Testis (tissue), 2 donors: ENCODE measurements at regions not wholly inside any gene's neighbourhood (a gene's known extent, or its start where the extent isn't known, plus 50 kb on each side); places are given as distances from the start of the nearest gene placed in this dataset.

ENCODE experiments used
- DNase-seq: peaks from one replicate; pipeline ENCODE4 v3.0.0-alpha.2; 2019
- H3K27ac ChIP-seq, 2 donors: fragments of 200-600 bp; sonication (generic); one replicate each; pipeline ENCODE4 v1.5.1; 2019
- H3K27me3 ChIP-seq: fragments of 200-600 bp; sonication (generic); one replicate; pipeline ENCODE4 v1.5.1; 2019
- H3K36me3 ChIP-seq: fragments of 200-600 bp; sonication (generic); one replicate; pipeline ENCODE4 v1.5.1; 2017; ENCODE audit warnings: low read depth; ENCODE audit errors: missing control alignments
- H3K4me1 ChIP-seq: fragments of 200-600 bp; sonication (generic); one replicate; pipeline ENCODE4 v1.5.1; 2019
- H3K4me3 ChIP-seq, 2 donors: fragments of 200-600 bp; sonication (generic); one replicate each; pipeline ENCODE4 v1.5.1; 2017 to 2019
- H3K9me3 ChIP-seq: fragments of 200-600 bp; sonication (generic); one replicate; pipeline ENCODE4 v1.5.1; 2017
- POLR2A ChIP-seq: fragments of 450-650 bp; IDR thresholded peaks from one replicate; pipeline ENCODE4 v1.6.1; 2017; ENCODE audit warnings: antibody characterized with exemption, mild to moderate bottlenecking, moderate library complexity
- WGBS, 2 donors: methylation state at CpG; one replicate each; pipeline ENCODE4 v1.1.5; 2018; 5-methylcytosine and 5-hydroxymethylcytosine counted together
- intact Hi-C: fragments of 100-400 bp; cut with DNase I; formaldehyde crosslinking; loops from one replicate; pipeline ENCODE4 v1.15.1; 2023; ENCODE audit warnings: low total_unique reads
- TF ChIP-seq, protein P1 (sequence below), 3 experiments: fragments of 450-650 bp in 2 of 3; fragments of 200-600 bp in 1 of 3; sonication (generic) in 1 of 3; IDR thresholded peaks; one replicate each; pipeline ENCODE4 v1.5.1; 2016 to 2019; ENCODE audit warnings: antibody characterized with exemption in 3 of 3, mild to moderate bottlenecking in 2 of 3, moderate library complexity in 1 of 3

DNA sequence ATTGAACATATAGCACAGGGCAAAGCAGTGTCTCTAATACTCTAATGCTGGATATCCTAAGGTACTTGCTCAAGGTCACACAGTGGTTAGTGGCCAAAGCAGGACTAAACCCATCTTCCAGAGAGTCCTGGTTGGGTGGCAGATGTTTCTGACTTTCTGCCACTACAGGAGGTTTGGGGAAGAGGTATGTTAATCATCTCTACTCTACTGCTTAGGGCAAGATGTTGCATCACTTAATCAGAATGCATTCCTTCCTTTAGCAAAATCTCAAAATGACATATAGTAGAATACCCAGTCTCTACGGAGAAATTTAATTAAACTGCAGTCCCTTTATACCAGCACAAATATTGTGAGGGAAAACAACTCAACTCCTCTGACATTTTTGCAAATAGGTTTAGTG, 190.7 kb upstream of the FAM241A start:
- Histone ChIP-seq H3K27ac (no peak overlapping the region), H3K36me3 (no peaks in the 10 kb centered on the region), H3K4me3 (no peak overlapping the region), H3K27me3 (no peaks in the 10 kb centered on the region), H3K4me1 (no peaks in the 10 kb centered on the region), H3K9me3 (no peaks in the 10 kb centered on the region)
- TF ChIP-seq, protein P1, sequence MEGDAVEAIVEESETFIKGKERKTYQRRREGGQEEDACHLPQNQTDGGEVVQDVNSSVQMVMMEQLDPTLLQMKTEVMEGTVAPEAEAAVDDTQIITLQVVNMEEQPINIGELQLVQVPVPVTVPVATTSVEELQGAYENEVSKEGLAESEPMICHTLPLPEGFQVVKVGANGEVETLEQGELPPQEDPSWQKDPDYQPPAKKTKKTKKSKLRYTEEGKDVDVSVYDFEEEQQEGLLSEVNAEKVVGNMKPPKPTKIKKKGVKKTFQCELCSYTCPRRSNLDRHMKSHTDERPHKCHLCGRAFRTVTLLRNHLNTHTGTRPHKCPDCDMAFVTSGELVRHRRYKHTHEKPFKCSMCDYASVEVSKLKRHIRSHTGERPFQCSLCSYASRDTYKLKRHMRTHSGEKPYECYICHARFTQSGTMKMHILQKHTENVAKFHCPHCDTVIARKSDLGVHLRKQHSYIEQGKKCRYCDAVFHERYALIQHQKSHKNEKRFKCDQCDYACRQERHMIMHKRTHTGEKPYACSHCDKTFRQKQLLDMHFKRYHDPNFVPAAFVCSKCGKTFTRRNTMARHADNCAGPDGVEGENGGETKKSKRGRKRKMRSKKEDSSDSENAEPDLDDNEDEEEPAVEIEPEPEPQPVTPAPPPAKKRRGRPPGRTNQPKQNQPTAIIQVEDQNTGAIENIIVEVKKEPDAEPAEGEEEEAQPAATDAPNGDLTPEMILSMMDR (IDR thresholded peaks at IDR 0.05) = no peak
- TF ChIP-seq POLR2A = no peak
- DNase-seq = no peak
- 73 to 79% methylated on average over 1 of the region's 1 CpG for WGBS, 2 donors
- intact Hi-C loops = no loop called here

GRCh38 chr4:111955001-111955400, 190.3 kb upstream of the FAM241A start:
- H3K27ac ChIP-seq = no peak overlapping the region
- no peak overlapping the region for H3K4me3 ChIP-seq
- no peaks in the 10 kb centered on the region for H3K4me1 ChIP-seq
- 59 to 62% methylated on average over 4 of the region's 4 CpGs for whole genome bisulfite sequencing, 2 donors
- DNase-seq = no peak
- no peaks in the 10 kb centered on the region for H3K9me3 ChIP-seq
- intact Hi-C loops = no loop called here
- TF ChIP-seq, protein P1 (IDR thresholded peaks at IDR 0.05) = no peak
- no peak for TF ChIP-seq POLR2A
- no peaks in the 10 kb centered on the region for H3K36me3 ChIP-seq
- no peaks in the 10 kb centered on the region for H3K27me3 ChIP-seq

DNA sequence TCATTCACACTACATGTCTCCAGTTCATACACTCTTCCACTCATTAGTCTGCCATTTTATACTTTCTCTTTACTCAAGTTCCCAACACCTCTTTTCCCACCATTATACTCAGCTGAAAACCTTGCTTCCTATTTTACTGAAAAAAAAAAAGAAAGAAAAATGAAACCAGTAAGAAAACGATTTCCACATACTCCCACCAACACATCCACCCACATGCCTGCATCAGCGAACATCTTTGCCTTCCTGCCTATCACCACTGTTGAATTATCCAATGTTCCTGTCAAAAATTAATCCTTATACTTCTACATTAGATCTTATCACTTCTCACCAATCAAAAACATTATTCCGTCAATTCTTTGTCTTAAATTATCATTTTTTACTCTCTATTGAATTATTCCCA, 188.1 kb upstream of the FAM241A start:
- H3K36me3 ChIP-seq = no peaks in the 10 kb centered on the region
- no peak for DNase-seq
- H3K4me3 ChIP-seq = no peak overlapping the region
- H3K27ac ChIP-seq = no peak overlapping the region
- TF ChIP-seq, protein P1 (IDR thresholded peaks at IDR 0.05) = no peak
- TF ChIP-seq POLR2A = no peak
- no peaks in the 10 kb centered on the region for H3K27me3 ChIP-seq
- 65% methylated on average over 3 of the region's 3 CpGs for WGBS, 2 donors
- no peaks in the 10 kb centered on the region for H3K4me1 ChIP-seq
- intact Hi-C loops = no loop called here
- H3K9me3 ChIP-seq = no peaks in the 10 kb centered on the region

DNA sequence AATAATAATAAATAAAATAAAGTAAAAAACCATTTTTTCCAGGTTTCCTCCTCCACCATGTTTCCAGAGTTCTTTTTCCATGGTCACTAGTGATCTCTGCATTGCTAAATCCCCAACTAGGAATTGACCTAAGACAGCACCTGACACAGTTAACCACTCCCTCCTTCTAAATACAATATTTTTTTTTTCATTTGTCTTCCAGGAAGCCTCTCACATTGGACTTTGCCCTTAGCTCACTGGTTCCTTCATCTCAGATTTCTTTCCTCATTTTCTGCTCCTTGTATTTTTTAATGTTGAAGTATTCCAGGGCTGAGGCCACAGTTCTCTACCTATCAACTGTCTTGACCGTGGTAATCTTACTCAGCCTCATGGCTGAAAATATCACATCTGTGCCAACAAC, 187.3 kb upstream of the FAM241A start:
- intact Hi-C loops = no loop called here
- TF ChIP-seq POLR2A = no peak
- TF ChIP-seq, protein P1 (IDR thresholded peaks at IDR 0.05) = no peak
- WGBS, 2 donors = 86 to 88% methylated on average over 1 of the region's 1 CpG
- DNase-seq = no peak
- Histone ChIP-seq H3K9me3 (no peaks in the 10 kb centered on the region), H3K27me3 (no peaks in the 10 kb centered on the region), H3K27ac (no peak overlapping the region), H3K4me1 (no peaks in the 10 kb centered on the region), H3K4me3 (no peak overlapping the region), H3K36me3 (no peaks in the 10 kb centered on the region)

DNA sequence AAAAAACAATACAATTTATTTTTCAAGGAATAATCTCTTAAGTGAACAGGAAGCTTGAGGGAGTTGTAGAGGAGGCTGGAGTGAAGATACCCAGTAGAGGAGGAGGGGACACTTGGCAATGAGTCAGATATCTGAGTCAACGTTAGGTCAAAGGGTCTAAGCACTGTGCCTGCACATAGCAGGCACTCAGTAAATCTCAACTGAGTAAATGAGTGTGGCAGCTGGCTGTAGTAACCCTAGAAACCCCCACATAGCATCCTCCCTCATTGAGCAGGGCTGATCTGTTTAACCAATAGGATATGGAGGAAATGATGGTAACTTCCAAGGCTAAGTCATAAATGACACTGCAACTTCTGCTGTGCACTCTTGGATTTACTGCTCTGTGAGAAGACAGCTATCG, 186.0 kb upstream of the FAM241A start:
- no peak overlapping the region for H3K27ac ChIP-seq
- no peak overlapping the region for H3K4me3 ChIP-seq
- no peak for TF ChIP-seq POLR2A
- TF ChIP-seq, protein P1 (IDR thresholded peaks at IDR 0.05) = no peak
- H3K9me3 ChIP-seq = no peaks in the 10 kb centered on the region
- no peaks in the 10 kb centered on the region for H3K36me3 ChIP-seq
- intact Hi-C loops = no loop called here
- WGBS, 2 donors = 42 to 44% methylated on average over 2 of the region's 2 CpGs
- H3K27me3 ChIP-seq = no peaks in the 10 kb centered on the region
- DNase-seq = no peak
- H3K4me1 ChIP-seq = no peaks in the 10 kb centered on the region
